ENCODE measurements at regions not wholly inside any gene's neighbourhood (a gene's known extent, or its start where the extent isn't known, plus 50 kb on each side); places are given as distances from the start of the nearest gene placed in this dataset.

- DNase-seq = no peak
These were observed 319.1 kb upstream of the KLF3 start for GRCh38 chr4:38344929-38345328.

DNA sequence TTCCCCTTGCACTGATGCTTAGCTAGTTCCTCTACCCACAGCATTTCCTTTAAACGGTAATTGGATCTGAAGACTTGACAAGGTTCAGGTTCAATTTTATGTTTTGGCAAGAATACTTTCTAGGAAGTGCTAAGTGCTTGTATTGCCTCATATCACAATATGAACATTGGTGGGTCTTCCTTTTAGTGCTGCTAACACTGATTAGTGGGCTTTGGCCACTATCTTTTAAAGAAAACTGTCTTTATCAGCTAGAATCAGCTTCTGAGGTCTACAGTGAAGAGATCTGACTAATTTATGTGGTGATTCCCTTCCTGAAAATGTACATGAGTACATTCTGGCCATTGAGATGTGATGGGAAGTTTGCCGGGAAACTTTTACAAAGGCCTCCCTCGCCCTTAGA, 316.7 kb upstream of the KLF3 start:
- no peak for DNase-seq

- DNase-seq = no peak
These were observed 309.6 kb upstream of the KLF3 start for GRCh38 chr4:38354421-38354820.

DNA sequence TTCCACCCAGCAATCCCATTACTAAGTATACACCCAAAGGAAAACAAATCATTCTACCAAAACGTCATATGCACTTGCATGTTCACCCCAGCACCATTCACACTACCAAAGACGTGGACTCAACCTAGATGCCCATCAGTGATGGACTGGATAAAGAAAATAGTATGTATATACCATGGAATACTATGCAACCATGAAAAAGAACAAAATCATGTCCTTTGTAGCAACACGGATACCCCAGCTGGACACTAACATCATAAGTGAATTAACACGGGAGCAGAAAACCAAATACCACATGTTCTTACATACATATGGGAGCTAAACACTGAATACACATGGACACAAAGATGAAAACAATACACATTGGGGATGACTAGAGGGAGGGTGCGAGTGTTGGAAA, 309.1 kb upstream of the KLF3 start:
- no peak for DNase-seq

DNA sequence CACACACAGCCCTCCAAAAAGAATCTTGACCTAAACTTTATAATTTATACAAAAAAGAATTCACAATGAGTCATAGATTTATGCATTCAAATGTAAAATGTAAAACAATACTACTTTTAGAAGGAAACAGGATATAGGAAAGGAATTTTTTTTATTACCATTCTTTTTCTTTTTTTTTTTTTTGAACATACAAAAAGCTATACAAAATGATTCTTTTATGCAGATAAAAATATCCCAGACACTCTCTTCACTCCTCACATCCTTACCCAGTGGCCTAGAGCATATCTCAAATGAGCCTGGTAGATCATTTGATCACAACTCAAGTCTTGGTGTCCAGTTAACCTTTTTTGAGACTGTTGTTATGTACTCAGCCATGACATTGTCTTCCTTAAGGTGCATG, 307.3 kb upstream of the KLF3 start:
- DNase-seq = no peak

- no peak for DNase-seq
These were observed 306.5 kb upstream of the KLF3 start for GRCh38 chr4:38357546-38357945.

- DNase-seq = no peak
These were observed 304.9 kb upstream of the KLF3 start for GRCh38 chr4:38359113-38359512.

GRCh38 chr4:38360201-38360600, 303.8 kb upstream of the KLF3 start:
- no peak for DNase-seq

GRCh38 chr4:38364383-38364963, 299.5 kb upstream of the KLF3 start:
- no peak for DNase-seq

DNA sequence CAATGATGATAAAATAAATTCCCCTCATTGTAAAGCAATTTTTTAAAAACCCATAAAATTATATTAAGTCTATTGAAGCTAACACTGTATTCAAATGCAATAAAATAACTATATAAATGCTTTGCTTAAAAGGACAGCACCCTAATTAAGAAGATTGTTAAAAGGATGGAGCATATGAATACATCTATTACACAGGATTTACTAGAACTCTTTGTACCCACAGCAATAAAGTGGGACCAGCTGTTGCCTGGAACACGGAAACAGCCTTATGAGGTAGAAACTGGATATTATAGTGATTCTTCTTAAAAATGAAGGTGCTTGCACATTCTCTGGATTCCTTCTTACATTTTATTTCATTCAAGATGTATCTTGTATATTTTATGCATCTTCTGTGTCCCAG, 298.7 kb upstream of the KLF3 start:
- DNase-seq = no peak

- no peak for DNase-seq
These were observed 298.2 kb upstream of the KLF3 start for GRCh38 chr4:38365748-38366310.

DNA sequence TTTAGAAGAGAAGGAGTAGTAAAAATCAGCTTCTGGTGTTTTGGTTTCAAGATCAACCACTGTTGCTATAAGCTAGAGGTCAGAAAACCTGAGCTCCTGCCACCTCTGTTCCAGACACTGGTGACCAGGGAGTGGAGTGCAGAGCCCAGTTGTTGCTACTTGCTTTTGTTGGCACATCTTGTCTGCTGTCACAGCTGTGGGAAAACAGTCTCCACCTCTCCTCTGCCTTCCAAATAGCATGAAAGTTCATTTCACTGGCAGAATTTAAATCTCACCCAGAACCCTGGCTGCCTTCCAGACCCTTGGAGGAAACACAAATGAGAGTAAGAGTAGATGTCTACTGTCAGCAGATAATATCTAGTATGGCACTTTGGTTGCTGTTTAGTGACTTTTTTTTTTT, 297.5 kb upstream of the KLF3 start:
- peak; percentile 9 for DNase-seq

- peak; percentile 42 for DNase-seq
These were observed 297.0 kb upstream of the KLF3 start for GRCh38 chr4:38366997-38367396.

DNA sequence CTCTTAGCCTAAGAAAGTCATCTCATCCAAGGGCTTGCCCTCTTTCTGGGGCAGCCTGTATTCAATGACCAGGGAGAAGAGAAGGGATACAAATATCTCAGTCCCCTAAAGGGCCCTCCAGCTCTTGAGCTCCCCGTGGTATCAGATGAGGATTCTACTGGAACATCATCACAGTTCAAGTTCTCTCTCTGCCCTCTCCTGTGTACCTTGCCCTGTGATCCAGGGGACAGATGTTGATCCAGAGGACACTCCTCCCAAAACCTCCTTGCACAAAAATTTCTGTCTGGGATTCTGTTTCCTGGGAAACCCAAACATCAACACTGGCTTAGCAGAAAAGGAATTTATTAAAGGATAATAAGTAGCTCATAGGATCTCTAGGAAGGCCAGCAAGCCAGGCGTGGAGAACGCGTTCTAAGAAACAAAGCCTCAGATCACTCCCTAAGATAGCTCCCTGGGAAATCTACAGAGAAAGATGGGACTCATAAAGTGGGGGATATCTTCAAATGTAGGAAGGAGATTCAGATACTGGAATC, 296.3 kb upstream of the KLF3 start:
- no peak for DNase-seq

GRCh38 chr4:38368613-38369012, 295.4 kb upstream of the KLF3 start:
- DNase-seq = no peak

DNA sequence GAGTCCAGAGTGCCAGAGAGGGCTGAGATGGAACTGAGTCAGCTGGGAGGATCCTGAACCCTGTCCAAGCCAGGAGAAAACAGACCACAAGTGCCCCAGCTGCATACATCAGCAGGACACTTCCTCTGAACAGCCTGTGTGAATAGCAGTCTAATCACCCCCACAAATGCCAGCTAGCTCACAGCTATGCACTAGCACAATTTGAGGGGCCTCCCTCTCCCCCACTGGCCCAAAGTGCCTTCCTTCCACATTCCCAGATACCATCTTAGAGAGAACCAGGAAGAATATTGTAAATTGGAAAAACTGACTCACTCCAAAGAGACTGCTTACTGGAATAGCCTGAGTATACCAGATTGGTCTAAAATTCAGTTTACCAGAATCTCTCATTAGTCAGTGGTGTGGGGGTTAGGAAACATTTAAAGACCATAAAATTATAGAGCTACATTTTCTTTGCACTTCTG, 292.6 kb upstream of the KLF3 start:
- DNase-seq = no peak

- DNase-seq = no peak
These were observed 290.6 kb upstream of the KLF3 start for GRCh38 chr4:38373375-38373774.

- no peak for DNase-seq
These were observed 286.8 kb upstream of the KLF3 start for GRCh38 chr4:38377195-38377594.

DNA sequence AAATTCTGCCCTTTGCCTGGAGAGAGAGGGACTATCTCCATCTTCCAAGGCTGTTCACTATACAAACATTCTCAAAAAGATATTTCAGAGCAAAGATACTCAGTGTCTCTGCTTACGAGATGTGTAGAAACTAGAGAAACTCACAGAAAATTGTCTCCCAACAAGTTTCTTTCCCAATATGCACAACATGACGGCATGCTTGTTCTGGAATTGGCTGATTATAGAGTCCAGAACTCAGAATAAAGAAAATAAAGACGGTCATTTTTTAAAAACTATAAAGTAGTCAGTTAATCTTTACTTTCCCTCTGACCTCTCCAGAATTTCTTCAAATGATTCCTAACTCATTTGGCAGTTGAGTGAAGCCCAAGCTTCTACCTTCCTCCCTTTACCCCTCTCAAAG, 285.5 kb upstream of the KLF3 start:
- no peak for DNase-seq

DNA sequence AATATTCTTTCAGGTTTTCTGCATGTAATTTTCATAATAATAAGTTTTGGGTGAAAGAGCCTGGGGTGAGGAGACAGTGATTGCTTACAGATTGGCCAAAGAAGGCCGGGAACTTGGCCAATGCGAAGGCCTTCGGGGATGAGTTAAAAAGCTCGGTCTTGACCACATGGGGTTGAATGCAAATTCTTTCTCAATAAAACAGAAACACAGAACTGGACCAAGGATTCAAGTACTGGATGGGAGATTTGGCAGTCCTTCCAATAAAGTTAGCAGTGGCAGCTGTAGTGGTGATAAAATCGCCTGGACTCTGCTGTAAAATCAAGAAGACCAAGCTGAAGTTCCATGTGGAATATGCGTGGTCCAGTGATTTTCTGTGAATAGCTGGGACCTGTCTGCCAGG, 282.2 kb upstream of the KLF3 start:
- DNase-seq = no peak

- DNase-seq = no peak
These were observed 281.5 kb upstream of the KLF3 start for GRCh38 chr4:38382520-38382919.

GRCh38 chr4:38383646-38384121, 280.3 kb upstream of the KLF3 start:
- DNase-seq = no peak

- DNase-seq = no peak
These were observed 278.6 kb upstream of the KLF3 start for GRCh38 chr4:38385093-38386004.
